ENCODE measurements at regions not wholly inside any gene's neighbourhood (a gene's known extent, or its start where the extent isn't known, plus 50 kb on each side); places are given as distances from the start of the nearest gene placed in this dataset.

DNA sequence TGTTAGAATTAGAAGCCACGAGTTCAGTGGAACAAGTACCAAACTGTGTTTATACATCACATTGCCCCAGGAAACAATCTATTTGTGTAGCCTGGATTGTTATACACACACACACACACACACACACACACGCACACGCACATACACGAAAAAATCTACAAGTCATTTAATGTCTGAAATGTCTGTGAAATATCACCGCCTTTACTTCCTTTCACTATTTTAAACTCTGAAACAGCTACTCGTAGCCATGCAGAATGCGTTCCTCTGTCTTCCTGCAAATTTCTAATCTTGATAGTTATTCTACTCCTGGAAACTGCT is 84.4 kb upstream of the SCAF8 start:
- TF ChIP-seq GATA3 (IDR thresholded peaks at IDR 0.05; ENCODE audit: low read depth, low read length) = no peak
- no peak for TF ChIP-seq GATA2 (IDR thresholded peaks at IDR 0.05; ENCODE audit: low read depth, low read length)
